GM12872 (cell line): ENCODE measurements at regions not wholly inside any gene's neighbourhood (a gene's known extent, or its start where the extent isn't known, plus 50 kb on each side); places are given as distances from the start of the nearest gene placed in this dataset.

Experiments
- TF ChIP-seq, protein P1 (sequence below): IDR thresholded peaks from 3 replicates; pipeline ENCODE4 v1.5.1; 2011; ENCODE audit warnings: low read depth, mild to moderate bottlenecking, low read length, moderate library complexity; ENCODE audit not compliant: insufficient read depth

DNA sequence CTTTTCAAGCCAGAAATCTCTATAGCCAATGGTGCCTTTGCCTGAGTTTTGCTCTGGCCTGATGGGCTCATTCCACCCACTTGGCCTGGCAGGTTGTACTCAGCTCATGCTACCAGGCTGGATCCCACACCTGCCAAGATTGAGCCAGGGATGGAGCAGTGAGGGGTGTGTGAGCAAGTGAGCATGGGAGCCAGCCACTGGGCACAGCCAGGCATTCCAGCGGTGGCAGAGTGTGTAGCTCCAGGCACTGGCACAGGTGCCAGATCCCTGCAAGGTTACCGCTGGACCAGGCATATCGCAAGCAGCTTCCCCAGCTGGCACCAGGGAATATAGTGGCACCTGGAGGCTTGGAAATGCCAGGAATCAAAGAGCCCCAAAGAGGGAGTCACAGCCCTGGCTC lies 2395.6 kb upstream of the C9orf72 start:
- TF ChIP-seq, protein P1, sequence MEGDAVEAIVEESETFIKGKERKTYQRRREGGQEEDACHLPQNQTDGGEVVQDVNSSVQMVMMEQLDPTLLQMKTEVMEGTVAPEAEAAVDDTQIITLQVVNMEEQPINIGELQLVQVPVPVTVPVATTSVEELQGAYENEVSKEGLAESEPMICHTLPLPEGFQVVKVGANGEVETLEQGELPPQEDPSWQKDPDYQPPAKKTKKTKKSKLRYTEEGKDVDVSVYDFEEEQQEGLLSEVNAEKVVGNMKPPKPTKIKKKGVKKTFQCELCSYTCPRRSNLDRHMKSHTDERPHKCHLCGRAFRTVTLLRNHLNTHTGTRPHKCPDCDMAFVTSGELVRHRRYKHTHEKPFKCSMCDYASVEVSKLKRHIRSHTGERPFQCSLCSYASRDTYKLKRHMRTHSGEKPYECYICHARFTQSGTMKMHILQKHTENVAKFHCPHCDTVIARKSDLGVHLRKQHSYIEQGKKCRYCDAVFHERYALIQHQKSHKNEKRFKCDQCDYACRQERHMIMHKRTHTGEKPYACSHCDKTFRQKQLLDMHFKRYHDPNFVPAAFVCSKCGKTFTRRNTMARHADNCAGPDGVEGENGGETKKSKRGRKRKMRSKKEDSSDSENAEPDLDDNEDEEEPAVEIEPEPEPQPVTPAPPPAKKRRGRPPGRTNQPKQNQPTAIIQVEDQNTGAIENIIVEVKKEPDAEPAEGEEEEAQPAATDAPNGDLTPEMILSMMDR, result no peak

DNA sequence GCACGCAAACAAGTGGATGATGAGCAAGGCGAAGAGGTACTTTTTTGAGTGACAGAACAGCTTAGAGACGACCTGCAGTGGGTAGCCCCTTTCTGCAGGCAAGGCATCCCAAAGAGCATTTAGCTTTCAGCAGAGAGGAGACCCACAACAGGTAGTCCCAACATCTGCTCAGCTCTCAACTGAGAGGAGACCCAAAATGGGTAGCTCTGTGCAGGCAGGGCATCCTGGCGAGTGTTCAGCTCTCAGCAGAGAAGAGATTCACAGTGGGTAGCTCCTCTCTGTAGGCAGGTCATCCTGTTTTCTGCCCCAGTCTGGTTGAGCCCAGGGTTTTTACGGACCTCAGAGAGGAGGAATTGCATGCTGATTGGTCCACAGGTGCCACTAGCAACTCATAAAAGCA lies 2396.1 kb upstream of the C9orf72 start:
- TF ChIP-seq, protein P1, result no peak

DNA sequence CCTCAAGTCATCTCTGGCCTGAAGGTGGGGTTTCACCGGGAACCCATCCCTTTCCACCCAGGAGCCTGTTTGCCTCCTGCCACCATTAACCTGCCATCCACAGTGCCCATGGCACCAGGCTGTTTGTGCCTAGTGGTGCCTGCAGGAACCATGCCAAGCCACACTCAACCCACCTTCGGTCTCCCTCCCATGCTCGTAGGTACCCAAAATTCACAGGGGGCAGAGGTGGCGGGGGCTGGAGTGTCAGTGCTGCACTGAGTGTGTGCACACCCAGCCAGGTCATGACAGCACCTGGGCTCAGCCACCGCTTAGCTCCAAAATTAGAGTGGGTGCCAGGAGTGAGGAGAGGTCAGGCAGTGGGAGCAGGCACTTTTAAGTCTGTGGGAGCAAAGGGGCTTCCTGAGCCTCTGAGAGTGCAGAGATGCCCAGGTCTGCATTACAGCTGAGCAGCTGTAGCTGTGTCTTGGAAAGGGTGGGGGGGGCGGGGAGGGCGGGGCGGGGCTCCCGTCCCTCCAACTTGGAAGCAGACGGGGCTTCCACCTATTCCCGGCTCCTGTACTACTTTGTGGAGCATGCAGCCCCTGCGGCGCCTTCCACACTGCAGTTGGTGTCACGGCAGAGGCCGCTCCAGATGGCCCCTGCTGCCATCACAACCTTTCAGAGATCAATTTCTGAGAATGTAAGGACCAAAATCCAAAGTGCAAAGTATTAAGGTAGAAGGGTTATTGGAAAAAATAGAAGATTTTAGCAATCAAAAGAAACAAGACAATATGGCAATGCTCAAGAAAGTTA lies 2396.8 kb upstream of the C9orf72 start:
- TF ChIP-seq, protein P1, result no peak

DNA sequence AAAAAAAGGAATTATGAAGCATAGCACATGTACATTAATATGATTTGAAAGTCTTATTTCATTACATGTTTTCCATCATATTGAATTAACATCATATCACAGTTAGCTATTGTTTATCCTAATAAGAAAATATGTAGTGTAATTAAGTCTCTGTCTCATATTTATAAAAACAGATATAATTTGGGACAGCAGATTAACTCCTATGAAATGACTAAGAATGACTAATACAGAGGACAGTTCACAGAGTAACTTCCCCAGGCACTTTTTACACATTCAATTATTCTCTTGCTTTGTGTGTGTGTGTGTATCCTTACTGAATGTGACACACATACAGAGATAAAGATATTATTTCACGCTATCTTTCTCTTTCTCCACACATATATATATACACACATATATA lies 2400.9 kb upstream of the C9orf72 start:
- TF ChIP-seq, protein P1, result no peak

DNA sequence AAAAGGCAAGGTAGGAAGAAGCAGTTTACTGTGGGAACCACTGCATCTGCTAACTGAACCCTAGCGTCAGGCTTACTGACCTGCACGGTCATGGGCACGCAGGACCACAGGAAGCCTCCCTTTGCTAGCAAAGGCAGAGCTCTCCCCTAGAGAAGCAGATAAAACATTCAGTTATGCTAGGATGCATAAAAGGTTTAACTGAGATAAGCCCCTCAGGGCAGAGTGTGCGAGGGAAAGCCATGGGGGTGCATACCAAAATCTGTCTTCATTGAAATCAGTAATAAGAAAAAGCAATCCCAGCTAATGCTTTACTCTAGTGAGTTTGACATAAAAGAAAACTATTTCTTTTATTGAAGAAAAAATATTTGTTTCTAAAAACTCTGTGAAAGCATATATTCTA lies 2403.7 kb upstream of the C9orf72 start:
- TF ChIP-seq, protein P1, result no peak

DNA sequence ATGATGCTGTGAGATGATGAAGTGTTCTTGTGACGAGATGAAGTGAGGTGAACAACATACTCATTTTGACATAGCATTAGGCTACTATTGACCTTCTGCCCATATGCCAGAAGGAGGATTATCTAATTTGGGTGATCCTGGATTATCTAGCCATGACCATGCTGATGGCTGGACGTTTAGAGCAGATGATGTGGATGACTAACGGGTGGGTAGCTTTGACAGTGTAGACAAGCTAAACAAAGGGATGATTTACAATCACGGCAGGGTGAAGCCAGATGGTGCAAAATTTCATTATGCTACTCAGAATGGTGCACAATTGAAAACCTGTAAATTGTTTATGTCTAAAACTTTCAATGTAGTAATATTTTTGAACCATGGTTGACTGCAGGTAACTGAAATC lies 2403.4 kb upstream of the ACO1 start:
- TF ChIP-seq, protein P1, result no peak

DNA sequence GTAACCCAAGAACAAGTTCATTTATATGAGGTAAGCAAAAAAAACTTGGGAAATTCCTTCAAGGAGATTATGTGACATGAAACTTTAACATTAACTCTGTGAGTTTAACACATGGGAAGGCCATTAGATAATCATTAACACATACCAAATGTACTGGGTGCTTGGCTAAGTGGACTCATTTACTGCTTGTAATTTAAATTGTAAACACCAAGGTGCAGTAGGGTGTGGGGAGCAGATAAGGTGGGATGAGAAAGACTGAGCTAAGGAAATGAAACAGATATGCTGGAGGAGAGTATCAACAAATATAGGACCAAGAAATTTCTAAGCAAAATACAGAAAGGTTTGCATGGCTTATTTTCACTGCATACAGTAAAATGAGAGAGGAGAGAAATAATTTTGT lies 2384.8 kb upstream of the ACO1 start:
- TF ChIP-seq, protein P1, result no peak
